SU-DHL-6 (cell line): ENCODE measurements at regions not wholly inside any gene's neighbourhood (a gene's known extent, or its start where the extent isn't known, plus 50 kb on each side); places are given as distances from the start of the nearest gene placed in this dataset.

Experiments used
- H2AFZ ChIP-seq: fragments of 200-600 bp; sonication (generic); 2 replicates; pipeline ENCODE4 v1.6.1; 2014; ENCODE audit warnings: low read depth, mild to moderate bottlenecking, moderate library complexity, mixed read lengths, antibody characterized with exemption, low read length; ENCODE audit not compliant: severe bottlenecking
- H3F3A ChIP-seq: fragments of 200-600 bp; shearing (Covaris generic); 2 replicates; pipeline ENCODE4 v1.6.0; 2016; ENCODE audit warnings: antibody characterized with exemption, mild to moderate bottlenecking; ENCODE audit not compliant: insufficient read depth
- H3K27ac ChIP-seq: fragments of 200-600 bp; sonication (generic); 2 replicates; pipeline ENCODE4 v1.5.1; 2016; ENCODE audit warnings: low read depth, mild to moderate bottlenecking, low read length, moderate library complexity, mixed read lengths
- H3K27me3 ChIP-seq: fragments of 200-600 bp; sonication (generic), shearing (Covaris generic); 2 replicates; pipeline ENCODE4 v1.6.0; 2014; ENCODE audit warnings: mild to moderate bottlenecking, low read length
- H3K36me3 ChIP-seq: fragments of 200-600 bp; sonication (generic); 2 replicates; pipeline ENCODE4 v1.6.1; 2014; ENCODE audit warnings: mild to moderate bottlenecking, low read length, mixed read lengths
- H3K4me2 ChIP-seq: fragments of 300-600, 200-600 bp; shearing (Covaris generic), sonication (generic); 2 replicates; pipeline ENCODE4 v1.6.0; 2014; ENCODE audit warnings: low read length, low read depth, mild to moderate bottlenecking; ENCODE audit not compliant: poor library complexity, severe bottlenecking
- H3K4me3 ChIP-seq: fragments of 200-600 bp; sonication (generic); 2 replicates; pipeline ENCODE4 v1.5.1; 2014; ENCODE audit warnings: antibody characterized with exemption, low read length, mild to moderate bottlenecking, mixed read lengths; ENCODE audit not compliant: insufficient read depth, poor library complexity, severe bottlenecking
- H3K79me2 ChIP-seq: fragments of 200-600 bp; sonication (generic); 2 replicates; pipeline ENCODE4 v1.6.1; 2014; ENCODE audit warnings: mild to moderate bottlenecking, low read length, moderate library complexity; ENCODE audit not compliant: insufficient read depth
- H3K9ac ChIP-seq: fragments of 200-600 bp; sonication (generic); 2 replicates; pipeline ENCODE4 v1.7.0; 2014; ENCODE audit warnings: mild to moderate bottlenecking, low read length
- H3K9me2 ChIP-seq: fragments of 200-600 bp; sonication (generic); replicated peaks from 2 replicates; pipeline ENCODE4 v1.6.1; 2014; ENCODE audit warnings: low read length; ENCODE audit not compliant: insufficient read depth
- H3K9me3 ChIP-seq: fragments of 200-600 bp; sonication (generic); 2 replicates; pipeline ENCODE4 v1.6.1; 2014; ENCODE audit warnings: low read length, mixed read lengths; ENCODE audit not compliant: insufficient read depth
- H4K20me1 ChIP-seq: fragments of 200-600 bp; sonication (generic); 2 replicates; pipeline ENCODE4 v1.6.1; 2014; ENCODE audit warnings: low read depth, mild to moderate bottlenecking, antibody characterized with exemption, low read length, moderate library complexity, mixed read lengths
- CTCF ChIP-seq: fragments of 200-600 bp; sonication (generic); IDR thresholded peaks from one replicate; pipeline ENCODE4 v1.5.1; 2017; ENCODE audit warnings: antibody characterized with exemption, mild to moderate bottlenecking, low read length, moderate library complexity; ENCODE audit not compliant: insufficient read depth, poor library complexity, severe bottlenecking
- EZH2phosphoT487 ChIP-seq: fragments of 200-600 bp; sonication (generic), shearing (Covaris generic); conservative IDR thresholded peaks from 2 replicates; pipeline ENCODE4 v1.6.1; 2018; ENCODE audit warnings: mild to moderate bottlenecking, antibody characterized with exemption, low read length, moderate library complexity, mixed read lengths

DNA sequence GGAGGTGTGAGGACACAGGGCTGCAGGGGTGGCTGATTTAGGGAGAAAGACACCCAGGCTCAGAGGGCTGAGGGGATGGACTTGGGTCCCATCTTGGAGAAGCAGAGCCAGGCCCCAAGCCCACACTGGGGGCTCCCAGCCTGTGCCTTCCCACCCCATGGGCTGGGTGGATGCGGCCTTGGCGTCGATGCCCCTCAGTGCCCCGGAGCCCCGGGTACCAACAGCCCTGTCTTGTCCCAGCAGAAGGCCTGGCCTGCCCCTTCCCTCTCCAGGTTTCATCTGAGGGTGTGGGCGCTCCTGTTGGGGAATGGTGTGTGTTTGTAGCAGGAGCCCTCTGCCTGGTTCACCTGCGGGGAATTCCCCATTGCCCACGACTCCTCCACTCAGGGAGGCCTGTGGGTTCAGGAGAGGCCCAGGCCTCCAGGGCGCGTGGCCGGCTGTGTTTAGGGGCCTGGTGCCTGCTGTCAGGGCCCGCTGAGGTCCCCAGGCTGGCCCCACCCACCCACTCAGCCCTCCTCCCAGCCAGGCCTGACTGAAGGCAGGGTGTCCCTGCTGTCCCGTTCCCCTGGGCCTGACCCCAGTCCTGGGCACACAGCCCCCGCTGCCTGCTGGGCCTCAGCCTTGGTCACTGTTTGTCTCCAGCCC, 51.1 kb upstream of the BEGAIN start:
- no peaks in the 10 kb centered on the region for H3F3A ChIP-seq
- no peaks in the 10 kb centered on the region for H4K20me1 ChIP-seq
- no peaks in the 10 kb centered on the region for H3K79me2 ChIP-seq
- no peak overlapping the region for H2AFZ ChIP-seq
- TF ChIP-seq EZH2phosphoT487 (no peak), CTCF (no peak)
- no peak overlapping the region for H3K27ac ChIP-seq
- no peak overlapping the region for H3K4me3 ChIP-seq
- H3K4me2 ChIP-seq = no peak overlapping the region
- no peaks in the 10 kb centered on the region for H3K9me3 ChIP-seq
- H3K36me3 ChIP-seq = no peaks in the 10 kb centered on the region
- H3K27me3 ChIP-seq = no peaks in the 10 kb centered on the region
- no peak overlapping the region for H3K9ac ChIP-seq
- H3K9me2 ChIP-seq = no peaks in the 10 kb centered on the region

- Histone ChIP-seq H3K9ac (no peak overlapping the region), H3K4me2 (no peak overlapping the region), H3K36me3 (no peaks in the 10 kb centered on the region), H4K20me1 (no peaks in the 10 kb centered on the region), H3K27me3 (no peaks in the 10 kb centered on the region), H3K9me3 (no peaks in the 10 kb centered on the region), H3K9me2 (no peaks in the 10 kb centered on the region), H2AFZ (no peak overlapping the region), H3K27ac (no peak overlapping the region), H3K79me2 (no peaks in the 10 kb centered on the region), H3K4me3 (no peak overlapping the region), H3F3A (no peaks in the 10 kb centered on the region)
- TF ChIP-seq EZH2phosphoT487 = no peak
- TF ChIP-seq CTCF = no peak
Observed at GRCh38 chr14:100639280-100639679, 52.1 kb upstream of the BEGAIN start.

- no peak overlapping the region for H3K4me2 ChIP-seq
- TF ChIP-seq EZH2phosphoT487 = no peak
- TF ChIP-seq CTCF = no peak
Observed at GRCh38 chr14:100640471-100641273, 53.5 kb upstream of the BEGAIN start.

More at GRCh38 chr14:100640471-100641273, 53.5 kb upstream of the BEGAIN start:
- Histone ChIP-seq H3K27me3 (no peaks in the 10 kb centered on the region), H3K4me3 (no peak overlapping the region), H2AFZ (no peak overlapping the region), H4K20me1 (no peaks in the 10 kb centered on the region), H3F3A (no peaks in the 10 kb centered on the region), H3K79me2 (no peaks in the 10 kb centered on the region), H3K9me2 (no peaks in the 10 kb centered on the region), H3K27ac (no peak overlapping the region), H3K9me3 (no peaks in the 10 kb centered on the region), H3K36me3 (no peaks in the 10 kb centered on the region), H3K9ac (no peak overlapping the region)
